Stimulated activated CD4-positive, alpha-beta T cell treated with anti-CD3 and anti-CD28 coated beads, Interleukin-2, amount 100 ng/mL, for 24 hours (primary cell): ENCODE measurements at regions not wholly inside any gene's neighbourhood (a gene's known extent, or its start where the extent isn't known, plus 50 kb on each side); places are given as distances from the start of the nearest gene placed in this dataset.
"Not testable (repeated sequence)": the region's sequence is repeated elsewhere in the genome, so short reads cannot be mapped to it uniquely, and the experiment has no call there.

Source experiments
- DNase-seq, 2 donors: peaks; one replicate each; pipeline ENCODE4 v3.0.0-alpha.2; 2020

DNA sequence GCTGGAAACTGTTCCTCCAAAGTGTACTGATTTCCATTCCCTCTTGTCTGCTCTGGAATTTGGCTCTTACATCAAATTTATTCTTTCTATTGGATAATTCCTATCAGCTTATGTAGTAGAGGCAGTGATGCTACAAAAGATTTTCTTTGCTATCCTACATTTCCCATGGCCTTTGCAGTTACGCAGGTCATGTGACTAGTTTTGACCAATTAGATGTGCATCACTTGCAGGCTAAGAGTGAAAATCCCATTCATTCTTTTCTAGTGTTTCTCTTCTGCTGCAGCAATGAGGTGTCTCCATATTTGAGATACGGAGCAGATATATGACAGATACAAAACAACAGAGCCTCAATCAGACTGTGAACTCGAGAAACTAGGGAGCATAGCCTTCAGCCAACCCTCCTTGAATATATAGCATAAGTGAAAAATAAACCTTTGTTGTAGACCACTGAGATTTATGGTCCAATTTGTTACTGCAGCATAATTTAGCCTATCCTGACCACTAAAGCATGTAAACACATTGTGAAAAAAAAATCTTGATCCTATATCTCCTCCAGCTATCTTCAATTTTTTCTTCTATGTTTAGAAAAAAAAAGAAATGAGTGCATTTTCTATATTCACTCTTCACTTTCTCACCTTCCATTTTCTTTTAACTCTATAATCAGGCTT, 102.0 kb downstream of the HNMT start:
- no peak for DNase-seq

DNA sequence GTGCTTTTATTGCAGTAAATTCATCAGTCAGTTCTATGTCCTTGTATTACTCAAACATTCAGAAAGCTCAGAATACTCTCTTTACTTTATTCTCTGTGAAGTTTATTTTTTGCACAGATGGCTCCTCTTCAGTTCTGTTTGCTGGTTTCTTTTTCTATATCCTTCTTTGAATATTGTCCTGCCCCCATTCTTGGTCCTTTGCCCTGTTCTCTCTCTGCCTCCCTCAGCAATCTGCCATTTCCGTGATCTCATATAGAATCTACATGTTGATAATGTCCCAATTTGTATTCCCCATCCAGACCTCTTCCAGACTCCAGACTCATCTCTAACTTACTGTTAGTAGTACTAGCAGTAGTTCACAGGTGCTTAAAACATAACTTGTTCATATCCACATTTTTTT, 102.6 kb downstream of the HNMT start:
- DNase-seq = no peak

- DNase-seq = not testable (repeated sequence)
Measured at GRCh38 chr2:138068669-138069068, 104.4 kb downstream of the HNMT start.

DNA sequence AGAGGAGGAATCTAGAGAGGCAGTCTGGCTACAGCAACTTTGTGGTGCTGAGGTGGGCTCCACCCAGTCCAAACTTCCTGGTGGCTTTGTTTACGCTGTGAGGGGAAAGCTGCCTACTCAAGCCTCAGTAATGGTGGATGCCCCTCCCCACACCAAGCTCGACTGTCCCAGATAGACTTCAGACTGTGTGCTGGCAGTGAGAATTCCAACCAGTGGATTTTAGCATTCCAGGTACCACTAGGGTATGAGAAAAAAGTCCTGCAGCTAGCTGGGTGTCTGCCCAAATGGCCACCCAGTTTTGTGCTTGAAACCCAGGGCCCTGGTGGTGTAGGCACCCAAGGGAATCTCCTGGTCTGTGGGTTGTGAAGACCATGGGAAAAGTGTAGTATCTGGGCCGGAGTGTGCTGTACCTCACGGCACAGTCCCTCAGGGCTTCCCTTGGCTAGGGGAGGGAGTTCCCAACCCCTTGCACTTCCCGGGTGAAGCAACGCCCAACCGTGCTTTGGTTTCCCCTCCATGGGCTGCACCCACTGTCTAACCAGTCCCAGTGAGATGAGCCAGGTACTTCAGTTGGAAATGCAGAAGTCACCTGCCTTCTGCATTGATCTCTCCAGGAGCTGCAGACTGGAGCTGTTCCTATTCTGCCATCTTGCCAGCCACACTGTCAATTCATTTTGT, 106.9 kb downstream of the HNMT start:
- DNase-seq = not testable (repeated sequence)

DNA sequence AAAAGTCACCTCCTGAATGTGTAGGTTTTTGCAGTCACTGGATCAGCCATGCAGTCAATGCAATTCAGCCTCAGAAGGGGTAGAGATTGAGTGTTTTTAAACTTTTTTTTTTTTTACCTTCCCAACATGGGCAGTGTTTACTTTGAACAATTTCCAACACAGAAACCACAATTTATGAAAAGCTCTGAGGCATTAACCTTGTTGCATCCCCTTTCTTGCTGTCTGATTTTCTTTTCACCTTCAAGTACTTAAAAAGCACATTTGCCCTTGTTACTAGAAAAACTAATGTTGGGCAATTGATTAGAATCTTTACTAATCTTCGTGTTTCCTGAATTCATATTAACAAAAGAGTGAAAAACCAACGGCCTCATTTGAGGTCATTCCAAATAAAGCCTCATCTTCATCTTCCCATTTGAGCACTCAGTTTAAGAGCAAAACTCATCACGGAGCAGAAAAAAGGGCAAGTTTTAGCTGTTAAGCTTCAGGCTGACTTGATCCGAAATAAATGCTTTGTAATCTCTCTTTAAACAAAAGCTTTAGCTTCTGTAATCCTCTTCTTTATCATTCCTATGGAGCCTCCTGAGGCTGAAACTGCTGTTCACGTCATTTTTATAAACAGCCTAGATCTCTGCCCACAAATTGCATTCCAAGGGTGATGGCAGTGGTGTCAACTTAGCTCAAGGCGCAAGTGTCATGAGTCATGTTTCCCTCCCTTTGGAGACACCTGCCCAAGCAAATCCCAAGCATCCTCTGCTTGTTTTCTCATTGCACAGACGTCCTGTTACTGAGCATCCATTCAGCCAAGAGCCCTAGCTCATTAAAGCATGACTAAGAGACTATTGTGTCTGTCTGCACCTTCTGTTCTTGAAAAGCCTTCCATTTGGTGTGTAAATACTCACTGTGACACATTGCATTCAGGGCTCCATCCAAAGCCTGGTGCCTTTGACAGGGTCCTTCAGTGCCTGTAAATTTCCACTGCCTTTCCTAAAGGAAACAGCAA, 107.7 kb downstream of the HNMT start:
- DNase-seq = no peak

GRCh38 chr2:138078153-138078552, 113.9 kb downstream of the HNMT start:
- no peak for DNase-seq

DNA sequence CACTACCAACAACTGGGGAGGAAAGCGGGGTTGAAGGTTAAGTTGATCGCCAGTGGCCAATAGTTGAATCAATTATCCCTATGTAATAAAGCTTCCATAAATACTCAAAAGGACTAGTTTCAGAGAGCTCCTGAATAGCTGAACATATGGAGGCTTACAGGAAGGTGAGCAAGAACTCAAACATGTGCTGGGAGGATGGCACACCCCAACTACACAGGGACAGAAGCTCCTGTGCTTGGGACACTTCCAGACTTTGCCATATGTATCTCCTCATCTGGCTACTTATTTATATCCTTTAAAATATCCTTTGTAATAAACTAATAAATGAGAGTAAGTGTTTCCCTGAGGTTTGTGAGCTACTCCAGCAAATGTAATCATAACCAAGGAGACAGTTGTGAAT, 115.7 kb downstream of the HNMT start:
- no peak for DNase-seq

DNA sequence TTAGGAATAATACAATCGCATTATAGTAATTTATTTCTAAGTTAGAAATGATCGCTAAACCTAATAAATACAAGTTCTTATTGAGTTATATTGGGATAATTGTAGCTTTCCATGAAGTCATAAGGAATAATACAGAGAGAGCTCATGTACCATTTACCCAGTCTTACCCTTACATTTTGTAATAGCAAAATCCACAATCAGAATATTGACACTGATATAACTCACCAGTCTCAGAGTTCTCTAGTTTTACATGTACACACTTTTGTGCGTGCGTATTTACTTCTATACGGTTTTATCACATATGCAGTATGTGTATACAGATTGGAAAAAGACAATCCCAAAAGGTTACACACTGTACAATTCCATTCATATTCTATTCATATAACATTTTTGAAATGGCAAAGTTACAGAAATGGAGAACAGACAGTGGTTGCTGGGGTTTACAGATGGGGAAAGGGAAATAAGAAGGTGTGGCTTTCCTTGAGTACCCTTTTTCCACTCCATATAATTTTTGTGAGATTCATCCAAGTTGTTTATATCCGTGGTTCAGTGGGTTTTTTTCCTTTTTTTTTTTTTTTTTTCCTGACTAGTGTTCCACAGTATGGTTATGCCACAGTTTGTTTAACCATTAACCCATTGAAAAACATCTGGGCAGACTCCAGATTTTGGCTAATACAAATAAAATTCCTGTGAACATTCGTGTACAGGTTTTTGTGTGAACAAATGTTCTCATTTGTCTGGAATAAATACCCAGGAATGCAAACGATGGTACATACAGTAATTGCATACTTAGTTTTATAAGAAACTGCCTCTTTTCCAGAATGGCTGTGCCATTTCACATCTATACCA, 117.2 kb downstream of the HNMT start:
- DNase-seq = no peak

GRCh38 chr2:138084206-138084605, 119.9 kb downstream of the HNMT start:
- no peak for DNase-seq

- not testable (repeated sequence) for DNase-seq
Measured at GRCh38 chr2:138085441-138085840, 121.2 kb downstream of the HNMT start.

DNA sequence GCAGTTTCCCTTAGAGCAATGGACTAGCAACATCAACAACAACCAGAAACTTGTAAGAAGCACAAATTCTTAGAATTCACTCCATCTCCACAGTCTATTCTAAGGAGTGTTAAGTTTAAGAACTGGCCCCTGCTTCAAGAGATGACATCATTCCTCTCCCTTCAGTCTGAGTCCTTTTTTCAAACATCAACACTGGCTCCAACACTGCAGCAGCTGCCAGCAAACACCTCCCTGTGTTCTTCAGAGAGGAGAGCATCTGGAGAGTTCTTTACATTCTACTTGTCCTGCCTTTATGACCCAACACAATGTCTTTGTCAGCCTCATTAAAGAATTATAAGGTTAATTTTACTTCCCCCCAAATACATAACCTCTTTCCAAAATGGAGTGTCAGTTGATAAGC, 122.3 kb downstream of the HNMT start:
- DNase-seq = no peak

GRCh38 chr2:138087751-138088593, 123.7 kb downstream of the HNMT start:
- DNase-seq = no peak

GRCh38 chr2:138090330-138090729, 126.1 kb downstream of the HNMT start:
- no peak for DNase-seq

DNA sequence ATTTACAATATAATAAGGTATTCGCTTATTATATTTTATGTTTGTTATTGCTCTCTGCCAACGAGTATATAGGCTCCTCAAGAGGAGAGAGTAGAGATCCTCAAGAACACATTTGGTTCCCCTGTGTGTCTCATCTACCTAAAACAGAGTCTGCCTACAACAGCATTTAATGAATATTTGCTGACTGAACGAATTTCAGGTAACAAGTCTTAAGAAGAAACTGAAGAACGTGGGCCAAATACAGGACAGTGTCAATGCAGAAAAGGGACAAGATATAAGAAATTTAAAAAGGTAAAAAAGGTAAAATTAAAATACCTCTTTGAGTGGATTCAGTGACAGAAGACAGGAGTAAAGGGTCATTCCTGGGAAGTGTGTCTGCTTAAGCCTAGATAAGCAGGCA, 129.2 kb downstream of the HNMT start:
- no peak for DNase-seq

- DNase-seq = no peak
Measured at GRCh38 chr2:138094031-138094430, 129.8 kb downstream of the HNMT start.

DNA sequence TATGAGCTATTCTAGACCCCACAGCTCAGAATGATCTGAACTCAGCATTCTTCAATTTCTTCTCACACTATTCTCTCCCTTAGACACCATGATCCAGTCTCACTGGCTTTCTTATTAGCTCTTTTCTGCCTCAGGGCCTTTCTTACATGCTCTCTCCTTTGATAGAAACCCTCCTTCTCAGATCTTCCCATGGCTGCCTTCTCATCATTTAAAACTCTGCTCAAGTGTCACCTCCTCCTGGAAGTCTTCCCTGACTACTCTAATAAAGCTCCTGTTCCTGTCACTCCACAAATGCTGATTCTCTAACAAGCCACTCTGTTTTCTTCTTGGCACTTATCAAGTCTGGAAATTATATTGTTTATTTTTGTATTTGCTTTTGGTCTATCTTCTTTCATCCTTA, 131.1 kb downstream of the HNMT start:
- no peak for DNase-seq

DNA sequence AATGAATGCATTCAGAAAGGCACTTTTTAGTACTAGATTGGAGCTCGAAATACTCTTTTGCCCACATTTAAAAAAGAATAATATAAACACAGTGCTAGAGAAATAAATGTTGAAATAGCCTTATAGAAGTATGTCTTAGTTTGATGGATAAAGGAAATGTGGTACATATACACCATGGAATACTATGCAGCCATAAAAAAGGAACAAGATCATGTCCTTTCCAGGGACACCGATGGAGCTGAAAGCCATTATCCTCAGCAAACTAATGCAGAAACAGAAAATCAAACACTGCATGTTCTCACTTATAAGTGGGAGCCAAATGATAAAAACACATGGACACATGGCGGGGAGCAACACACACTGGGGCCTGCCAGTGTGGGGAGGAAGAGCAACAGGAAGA, 135.0 kb downstream of the HNMT start:
- not testable (repeated sequence) for DNase-seq

GRCh38 chr2:138101718-138102117, 137.4 kb downstream of the HNMT start:
- no peak for DNase-seq

DNA sequence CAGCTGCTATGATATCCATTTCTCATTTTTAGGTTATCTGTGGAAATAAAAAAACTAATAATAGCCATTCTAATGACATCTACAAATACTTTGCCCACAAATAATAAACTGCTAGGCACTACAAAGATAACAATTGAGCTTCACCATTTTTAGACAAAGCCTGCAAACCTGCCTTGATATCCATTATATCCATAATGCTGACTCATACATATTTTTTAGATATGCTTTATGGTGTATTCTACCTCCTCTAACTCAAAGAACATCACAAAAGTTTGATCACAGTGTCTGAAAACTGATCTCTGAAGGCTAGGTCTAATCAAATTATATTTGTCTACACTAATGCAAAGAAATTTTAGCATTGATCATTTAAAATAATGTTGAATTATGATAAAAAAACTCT, 138.4 kb downstream of the HNMT start:
- DNase-seq = no peak

DNA sequence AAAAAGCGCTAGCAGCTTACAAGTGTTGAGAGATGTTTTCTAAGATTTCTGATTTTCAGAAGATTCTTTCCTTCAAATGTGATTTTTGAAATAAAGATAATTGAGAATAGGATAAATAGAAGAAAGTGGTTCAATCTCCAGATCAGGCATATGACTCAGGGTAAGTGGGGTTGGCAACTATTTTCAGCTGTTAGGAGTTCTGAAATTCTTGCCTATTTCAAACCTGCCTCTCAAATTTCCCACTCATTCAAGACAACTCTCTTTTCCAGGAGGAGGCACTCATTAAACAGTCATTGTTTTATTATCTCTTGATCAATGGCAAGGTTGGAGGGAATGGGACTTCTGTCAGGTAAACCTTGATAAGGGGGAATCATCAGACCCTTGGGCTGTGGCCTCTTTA, 138.9 kb downstream of the HNMT start:
- no peak for DNase-seq

DNA sequence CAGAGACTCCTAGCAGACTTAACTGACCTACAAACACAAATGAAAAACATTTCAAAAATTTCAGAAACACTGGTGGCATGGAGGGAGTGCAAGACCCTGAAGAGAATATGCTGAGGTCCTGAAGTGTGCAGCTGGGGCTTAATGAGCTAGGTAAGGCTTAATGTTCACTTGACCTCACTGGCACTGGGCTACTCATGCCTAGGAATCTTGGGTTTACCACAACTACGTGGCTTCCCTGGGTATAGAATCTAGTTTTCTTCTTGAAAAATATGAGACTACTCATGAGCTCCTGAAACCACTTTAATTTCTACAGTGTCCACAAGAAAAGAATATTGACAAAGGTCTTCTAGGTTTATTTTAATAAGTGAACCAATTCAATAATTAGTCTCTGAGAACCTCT, 139.8 kb downstream of the HNMT start:
- no peak for DNase-seq

GRCh38 chr2:138105358-138105757, 141.1 kb downstream of the HNMT start:
- DNase-seq = no peak
